GM21528 (cell line): ENCODE measurements at regions not wholly inside any gene's neighbourhood (a gene's known extent, or its start where the extent isn't known, plus 50 kb on each side); places are given as distances from the start of the nearest gene placed in this dataset.

Experiments used
- ATAC-seq: cut with Tn5 transposase; IDR thresholded peaks from one replicate; pipeline ENCODE4 v1.9.1; 2021; ENCODE audit warnings: mild to moderate bottlenecking, moderate library complexity; ENCODE audit not compliant: unreplicated experiment, low FRiP score

- no peak for ATAC-seq
Measured at GRCh38 chr4:20504146-20504545, 196.1 kb upstream of the PACRGL start.

GRCh38 chr4:20505927-20506326 lies 194.3 kb upstream of the PACRGL start:
- no peak for ATAC-seq

GRCh38 chr4:20506827-20507226 lies 193.4 kb upstream of the PACRGL start:
- no peak for ATAC-seq

- no peak for ATAC-seq
Measured at GRCh38 chr4:20509315-20509714, 190.9 kb upstream of the PACRGL start.

- no peak for ATAC-seq
Measured at GRCh38 chr4:20512033-20512792, 188.0 kb upstream of the PACRGL start.

GRCh38 chr4:20512985-20513384 lies 187.3 kb upstream of the PACRGL start:
- ATAC-seq = no peak

GRCh38 chr4:20520901-20521300 lies 179.4 kb upstream of the PACRGL start:
- no peak for ATAC-seq

GRCh38 chr4:20528508-20528907 lies 171.8 kb upstream of the PACRGL start:
- no peak for ATAC-seq

- no peak for ATAC-seq
Measured at GRCh38 chr4:20529691-20530090, 170.6 kb upstream of the PACRGL start.

- no peak for ATAC-seq
Measured at GRCh38 chr4:20532116-20532790, 168.0 kb upstream of the PACRGL start.

GRCh38 chr4:20532871-20533870 lies 167.1 kb upstream of the PACRGL start:
- ATAC-seq = no peak

- no peak for ATAC-seq
Measured at GRCh38 chr4:20538905-20539304, 161.4 kb upstream of the PACRGL start.

GRCh38 chr4:20543131-20543530 lies 157.1 kb upstream of the PACRGL start:
- no peak for ATAC-seq

- ATAC-seq = no peak
Measured at GRCh38 chr4:20544645-20545044, 155.6 kb upstream of the PACRGL start.

- no peak for ATAC-seq
Measured at GRCh38 chr4:20552004-20552403, 148.3 kb upstream of the PACRGL start.

- no peak for ATAC-seq
Measured at GRCh38 chr4:20554134-20554533, 146.1 kb upstream of the PACRGL start.

GRCh38 chr4:20565075-20565721 lies 135.1 kb upstream of the PACRGL start:
- no peak for ATAC-seq

- no peak for ATAC-seq
Measured at GRCh38 chr4:20570981-20571715, 129.1 kb upstream of the PACRGL start.

GRCh38 chr4:20572976-20573375 lies 127.3 kb upstream of the PACRGL start:
- ATAC-seq = no peak

GRCh38 chr4:20574986-20575385 lies 125.3 kb upstream of the PACRGL start:
- ATAC-seq = no peak
